ENCODE measurements at regions not wholly inside any gene's neighbourhood (a gene's known extent, or its start where the extent isn't known, plus 50 kb on each side); places are given as distances from the start of the nearest gene placed in this dataset.

GRCh38 chr10:83432261-83433045 is 706.9 kb upstream of the GHITM start:
- TF ChIP-seq EZH2phosphoT487 (IDR thresholded peaks at IDR 0.05; ENCODE audit: low read length) (no peak), EZH2 (optimal IDR thresholded peaks at IDR 0.05; ENCODE audit: low read depth, low read length) (no peak)
- TF ChIP-seq, protein P1, sequence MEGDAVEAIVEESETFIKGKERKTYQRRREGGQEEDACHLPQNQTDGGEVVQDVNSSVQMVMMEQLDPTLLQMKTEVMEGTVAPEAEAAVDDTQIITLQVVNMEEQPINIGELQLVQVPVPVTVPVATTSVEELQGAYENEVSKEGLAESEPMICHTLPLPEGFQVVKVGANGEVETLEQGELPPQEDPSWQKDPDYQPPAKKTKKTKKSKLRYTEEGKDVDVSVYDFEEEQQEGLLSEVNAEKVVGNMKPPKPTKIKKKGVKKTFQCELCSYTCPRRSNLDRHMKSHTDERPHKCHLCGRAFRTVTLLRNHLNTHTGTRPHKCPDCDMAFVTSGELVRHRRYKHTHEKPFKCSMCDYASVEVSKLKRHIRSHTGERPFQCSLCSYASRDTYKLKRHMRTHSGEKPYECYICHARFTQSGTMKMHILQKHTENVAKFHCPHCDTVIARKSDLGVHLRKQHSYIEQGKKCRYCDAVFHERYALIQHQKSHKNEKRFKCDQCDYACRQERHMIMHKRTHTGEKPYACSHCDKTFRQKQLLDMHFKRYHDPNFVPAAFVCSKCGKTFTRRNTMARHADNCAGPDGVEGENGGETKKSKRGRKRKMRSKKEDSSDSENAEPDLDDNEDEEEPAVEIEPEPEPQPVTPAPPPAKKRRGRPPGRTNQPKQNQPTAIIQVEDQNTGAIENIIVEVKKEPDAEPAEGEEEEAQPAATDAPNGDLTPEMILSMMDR (IDR thresholded peaks at IDR 0.05; ENCODE audit: low read length): no peak
- Histone ChIP-seq H3K27me3 (replicated peaks; ENCODE audit: insufficient read depth, low read length) (no peaks in the 10 kb centered on the region), H3K79me2 (ENCODE audit: low read length) (no peaks in the 10 kb centered on the region), H3K4me1 (ENCODE audit: low read length) (no peaks in the 10 kb centered on the region), H3K36me3 (replicated peaks; ENCODE audit: insufficient read depth, low read length) (no peaks in the 10 kb centered on the region), H3K27ac (ENCODE audit: low read length) (no peak overlapping the region), H3F3A (ENCODE audit: insufficient read depth, low read length) (no peaks in the 10 kb centered on the region), H3K9me3 (replicated peaks; ENCODE audit: insufficient read depth, low read length) (no peaks in the 10 kb centered on the region), H3K4me2 (ENCODE audit: low read depth, low read length) (no peak overlapping the region), H2AFZ (ENCODE audit: low read length) (no peak overlapping the region), H3K4me3 (ENCODE audit: low read length) (no peak overlapping the region), H3K9ac (ENCODE audit: low read length) (no peak overlapping the region), H3K9me2 (replicated peaks; ENCODE audit: insufficient read depth, low read length) (no peaks in the 10 kb centered on the region), H4K20me1 (ENCODE audit: insufficient read depth, low read length) (no peaks in the 10 kb centered on the region)
- no peak for DNase-seq

GRCh38 chr10:83433705-83434104 is 705.6 kb upstream of the GHITM start:
- H2AFZ ChIP-seq (ENCODE audit: low read length): no peak overlapping the region
- no peak overlapping the region for H3K4me2 ChIP-seq (ENCODE audit: low read depth, low read length)
- DNase-seq: no peak
- no peaks in the 10 kb centered on the region for H3K79me2 ChIP-seq (ENCODE audit: low read length)
- H4K20me1 ChIP-seq (ENCODE audit: insufficient read depth, low read length): no peaks in the 10 kb centered on the region
- TF ChIP-seq EZH2 (optimal IDR thresholded peaks at IDR 0.05; ENCODE audit: low read depth, low read length): no peak
- no peak for TF ChIP-seq EZH2phosphoT487 (IDR thresholded peaks at IDR 0.05; ENCODE audit: low read length)
- TF ChIP-seq, protein P1 (IDR thresholded peaks at IDR 0.05; ENCODE audit: low read length): no peak
- no peak overlapping the region for H3K4me3 ChIP-seq (ENCODE audit: low read length)
- H3K9me3 ChIP-seq (replicated peaks; ENCODE audit: insufficient read depth, low read length): no peaks in the 10 kb centered on the region
- H3K9me2 ChIP-seq (replicated peaks; ENCODE audit: insufficient read depth, low read length): no peaks in the 10 kb centered on the region
- H3F3A ChIP-seq (ENCODE audit: insufficient read depth, low read length): no peaks in the 10 kb centered on the region
- H3K27me3 ChIP-seq (replicated peaks; ENCODE audit: insufficient read depth, low read length): no peaks in the 10 kb centered on the region
- no peaks in the 10 kb centered on the region for H3K36me3 ChIP-seq (replicated peaks; ENCODE audit: insufficient read depth, low read length)
- no peaks in the 10 kb centered on the region for H3K4me1 ChIP-seq (ENCODE audit: low read length)
- H3K9ac ChIP-seq (ENCODE audit: low read length): no peak overlapping the region
- no peak overlapping the region for H3K27ac ChIP-seq (ENCODE audit: low read length)

DNA sequence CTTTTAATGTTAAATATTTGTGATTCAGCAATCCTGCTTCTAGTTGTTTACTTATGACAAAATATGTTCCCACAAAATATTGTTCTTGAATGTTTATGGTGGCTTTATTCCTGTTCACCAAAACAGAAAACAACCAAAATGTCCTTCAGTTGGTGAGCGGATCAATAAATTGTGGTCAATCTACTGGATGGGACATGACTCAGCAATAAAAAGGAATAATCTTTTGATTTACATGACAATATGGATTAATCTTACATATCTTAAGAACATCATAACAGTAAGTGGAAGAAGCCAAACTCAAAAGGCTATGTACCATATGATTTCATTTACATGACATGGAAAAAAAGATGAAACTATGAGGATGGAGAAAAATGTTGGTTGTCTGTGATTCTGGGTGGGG is 691.3 kb upstream of the GHITM start:
- no peak overlapping the region for H3K9ac ChIP-seq (ENCODE audit: low read length)
- DNase-seq: no peak
- no peaks in the 10 kb centered on the region for H3K9me2 ChIP-seq (replicated peaks; ENCODE audit: insufficient read depth, low read length)
- no peaks in the 10 kb centered on the region for H4K20me1 ChIP-seq (ENCODE audit: insufficient read depth, low read length)
- no peak overlapping the region for H3K4me3 ChIP-seq (ENCODE audit: low read length)
- TF ChIP-seq, protein P1 (IDR thresholded peaks at IDR 0.05; ENCODE audit: low read length): no peak
- no peak for TF ChIP-seq EZH2 (optimal IDR thresholded peaks at IDR 0.05; ENCODE audit: low read depth, low read length)
- TF ChIP-seq EZH2phosphoT487 (IDR thresholded peaks at IDR 0.05; ENCODE audit: low read length): no peak
- no peak overlapping the region for H3K4me2 ChIP-seq (ENCODE audit: low read depth, low read length)
- H3K27me3 ChIP-seq (replicated peaks; ENCODE audit: insufficient read depth, low read length): no peaks in the 10 kb centered on the region
- H3K79me2 ChIP-seq (ENCODE audit: low read length): no peaks in the 10 kb centered on the region
- no peaks in the 10 kb centered on the region for H3F3A ChIP-seq (ENCODE audit: insufficient read depth, low read length)
- no peaks in the 10 kb centered on the region for H3K36me3 ChIP-seq (replicated peaks; ENCODE audit: insufficient read depth, low read length)
- no peak overlapping the region for H3K27ac ChIP-seq (ENCODE audit: low read length)
- no peaks in the 10 kb centered on the region for H3K4me1 ChIP-seq (ENCODE audit: low read length)
- no peak overlapping the region for H2AFZ ChIP-seq (ENCODE audit: low read length)
- no peaks in the 10 kb centered on the region for H3K9me3 ChIP-seq (replicated peaks; ENCODE audit: insufficient read depth, low read length)

Data from MM.1S (cell line).